ENCODE measurements at regions not wholly inside any gene's neighbourhood (a gene's known extent, or its start where the extent isn't known, plus 50 kb on each side); places are given as distances from the start of the nearest gene placed in this dataset.

- TF ChIP-seq, protein P1, sequence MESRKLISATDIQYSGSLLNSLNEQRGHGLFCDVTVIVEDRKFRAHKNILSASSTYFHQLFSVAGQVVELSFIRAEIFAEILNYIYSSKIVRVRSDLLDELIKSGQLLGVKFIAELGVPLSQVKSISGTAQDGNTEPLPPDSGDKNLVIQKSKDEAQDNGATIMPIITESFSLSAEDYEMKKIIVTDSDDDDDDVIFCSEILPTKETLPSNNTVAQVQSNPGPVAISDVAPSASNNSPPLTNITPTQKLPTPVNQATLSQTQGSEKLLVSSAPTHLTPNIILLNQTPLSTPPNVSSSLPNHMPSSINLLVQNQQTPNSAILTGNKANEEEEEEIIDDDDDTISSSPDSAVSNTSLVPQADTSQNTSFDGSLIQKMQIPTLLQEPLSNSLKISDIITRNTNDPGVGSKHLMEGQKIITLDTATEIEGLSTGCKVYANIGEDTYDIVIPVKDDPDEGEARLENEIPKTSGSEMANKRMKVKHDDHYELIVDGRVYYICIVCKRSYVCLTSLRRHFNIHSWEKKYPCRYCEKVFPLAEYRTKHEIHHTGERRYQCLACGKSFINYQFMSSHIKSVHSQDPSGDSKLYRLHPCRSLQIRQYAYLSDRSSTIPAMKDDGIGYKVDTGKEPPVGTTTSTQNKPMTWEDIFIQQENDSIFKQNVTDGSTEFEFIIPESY (IDR thresholded peaks at IDR 0.05; ENCODE audit: extremely low read depth, insufficient replicate concordance, low read length), result no peak
- no peak for TF ChIP-seq POLR2A (IDR thresholded peaks at IDR 0.05; ENCODE audit: borderline replicate concordance, extremely low read depth, insufficient read depth, insufficient read length)
- no peak for TF ChIP-seq EZH2 (IDR thresholded peaks at IDR 0.05)
- TF ChIP-seq SRF (IDR thresholded peaks at IDR 0.05; ENCODE audit: low read depth), result no peak
Measured at GRCh38 chrX:124215786-124216185, 116.7 kb upstream of the TEX13D start.
